Bronchial epithelial cell (primary cell): ENCODE measurements at regions not wholly inside any gene's neighbourhood (a gene's known extent, or its start where the extent isn't known, plus 50 kb on each side); places are given as distances from the start of the nearest gene placed in this dataset.
A peak's percentile ranks its signal among the peaks of the same experiment; 100 is the strongest.
"Not testable (repeated sequence)": the region's sequence is repeated elsewhere in the genome, so short reads cannot be mapped to it uniquely, and the experiment has no call there.

Experiments
- DNase-seq: peaks from one replicate; pipeline ENCODE4 v3.0.0-alpha.2; 2010; ENCODE audit warnings: low read depth
- FAIRE-seq: peaks from 2 replicates; lab custom pipeline; 2011; peaks lifted over from hg19 to GRCh38; lab: Jason Lieb, UNC
- H3K27me3 ChIP-seq: 2 replicates; pipeline ENCODE4 v1.5.1; 2011; ENCODE audit warnings: low read length; ENCODE audit not compliant: control insufficient read depth, insufficient read depth
- H3K36me3 ChIP-seq: 2 replicates; pipeline ENCODE4 v1.5.1; 2011; ENCODE audit warnings: low read length; ENCODE audit not compliant: control insufficient read depth, insufficient read depth
- H3K4me3 ChIP-seq: 2 replicates; pipeline ENCODE4 v1.5.1; 2011; ENCODE audit warnings: mild to moderate bottlenecking, low read depth, low read length, control low read depth
- CTCF ChIP-seq: IDR thresholded peaks from 2 replicates; pipeline ENCODE4 v1.5.1; 2011; ENCODE audit warnings: mild to moderate bottlenecking, moderate library complexity, low read length, control low read depth, inconsistent platforms; ENCODE audit not compliant: insufficient read depth, severe bottlenecking

DNA sequence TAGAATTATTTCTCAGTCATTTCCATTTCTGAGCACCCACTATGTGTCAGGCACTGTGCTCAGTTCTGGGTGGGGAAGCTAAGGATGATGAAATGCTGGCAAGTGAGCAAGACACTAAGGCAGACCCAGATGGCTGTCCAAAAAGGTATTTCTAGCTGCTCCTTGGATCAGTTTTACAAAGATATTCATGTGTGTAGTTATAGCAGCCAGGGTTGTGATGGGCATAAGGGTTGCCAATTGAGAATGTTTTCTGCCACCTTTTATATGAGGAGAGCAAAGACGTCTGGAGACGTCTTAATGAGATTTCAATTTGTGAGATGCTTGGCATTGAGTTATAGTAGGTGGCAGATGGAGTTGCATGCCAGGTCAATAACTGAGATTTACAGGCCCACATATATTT, 197.1 kb upstream of the RASGRP1 start:
- Histone ChIP-seq H3K36me3 (no peaks in the 10 kb centered on the region), H3K27me3 (no peaks in the 10 kb centered on the region), H3K4me3 (no peak overlapping the region)
- FAIRE-seq (no peak), DNase-seq (no peak)
- TF ChIP-seq CTCF: no peak

GRCh38 chr15:38768970-38769369, 204.4 kb upstream of the RASGRP1 start:
- H3K4me3 ChIP-seq: no peak overlapping the region
- no peaks in the 10 kb centered on the region for H3K36me3 ChIP-seq
- DNase-seq: peak; percentile 12
- TF ChIP-seq CTCF: peak; percentile 38
- FAIRE-seq: no peak
- H3K27me3 ChIP-seq: no peaks in the 10 kb centered on the region

- FAIRE-seq (no peak), DNase-seq (no peak)
- Histone ChIP-seq H3K4me3 (no peak overlapping the region), H3K27me3 (no peaks in the 10 kb centered on the region), H3K36me3 (no peaks in the 10 kb centered on the region)
- TF ChIP-seq CTCF: no peak
Observed at GRCh38 chr15:38769492-38769891, 204.9 kb upstream of the RASGRP1 start.

DNA sequence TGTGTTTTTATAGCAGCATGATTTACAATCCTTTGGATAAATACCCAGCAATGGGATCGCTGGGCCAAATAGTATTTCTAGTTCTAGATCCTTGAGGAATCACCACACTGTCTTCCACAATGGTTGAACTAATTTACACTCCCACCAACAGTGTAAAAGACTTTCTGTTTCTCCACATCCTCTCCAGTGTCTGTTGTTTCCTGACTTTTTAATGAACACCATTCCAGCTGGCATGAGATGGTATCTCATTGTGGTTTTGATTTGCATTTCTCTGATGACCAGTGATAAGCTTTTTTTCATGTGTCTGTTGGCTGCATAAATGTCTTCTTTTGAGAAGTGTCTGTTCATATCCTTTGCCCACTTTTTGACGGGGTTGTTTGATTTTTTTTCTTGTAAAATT, 209.5 kb upstream of the RASGRP1 start:
- not testable (repeated sequence) for DNase-seq, H3K27me3 ChIP-seq, H3K4me3 ChIP-seq, H3K36me3 ChIP-seq, FAIRE-seq

DNA sequence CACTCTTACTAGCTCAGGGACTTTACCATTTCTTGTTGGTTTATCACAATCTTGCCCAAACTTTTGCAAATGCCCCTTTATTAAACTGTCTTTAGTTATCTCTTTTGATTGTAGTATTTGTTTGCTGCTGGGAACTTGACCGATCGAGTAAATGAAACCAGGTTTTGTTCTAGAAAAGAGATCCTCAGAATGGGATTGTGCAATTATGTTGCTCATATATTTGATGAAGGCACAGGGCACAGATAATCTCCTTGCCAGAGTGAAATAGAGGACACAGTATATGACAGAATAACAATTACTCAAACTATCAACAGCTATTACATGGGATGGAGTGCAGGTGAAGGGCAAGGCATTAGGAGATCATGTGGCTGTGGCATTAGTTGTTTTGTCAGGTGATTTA, 216.6 kb upstream of the RASGRP1 start:
- no peak overlapping the region for H3K4me3 ChIP-seq
- no peak for TF ChIP-seq CTCF
- no peaks in the 10 kb centered on the region for H3K36me3 ChIP-seq
- peak; percentile 20 for DNase-seq
- FAIRE-seq: no peak
- peaks cover 2% of the 10 kb centered on the region for H3K27me3 ChIP-seq

DNA sequence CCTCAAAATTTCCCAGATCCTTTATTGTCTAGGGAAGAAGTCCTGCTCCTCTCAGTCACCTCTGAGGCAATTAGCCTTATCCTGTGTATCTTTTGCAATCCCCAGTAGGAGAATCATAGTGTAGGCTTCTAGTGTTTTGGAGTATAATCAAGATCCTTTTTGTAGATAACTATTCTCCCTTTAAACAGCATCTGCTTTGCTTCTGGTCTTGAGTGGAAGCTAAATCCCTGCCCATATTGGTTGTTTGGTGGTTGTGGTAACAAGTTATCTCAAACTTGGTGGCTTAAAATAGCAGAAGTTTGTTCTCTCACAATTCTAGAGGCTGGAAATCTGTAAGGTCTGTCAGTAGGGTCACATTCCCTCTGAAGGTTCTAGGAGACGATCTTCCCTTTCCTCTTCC, 217.5 kb upstream of the RASGRP1 start:
- peaks cover 2% of the 10 kb centered on the region for H3K27me3 ChIP-seq
- no peak for FAIRE-seq
- H3K4me3 ChIP-seq: no peak overlapping the region
- no peaks in the 10 kb centered on the region for H3K36me3 ChIP-seq
- TF ChIP-seq CTCF: no peak
- no peak for DNase-seq
